ENCODE measurements at regions not wholly inside any gene's neighbourhood (a gene's known extent, or its start where the extent isn't known, plus 50 kb on each side); places are given as distances from the start of the nearest gene placed in this dataset.

DNA sequence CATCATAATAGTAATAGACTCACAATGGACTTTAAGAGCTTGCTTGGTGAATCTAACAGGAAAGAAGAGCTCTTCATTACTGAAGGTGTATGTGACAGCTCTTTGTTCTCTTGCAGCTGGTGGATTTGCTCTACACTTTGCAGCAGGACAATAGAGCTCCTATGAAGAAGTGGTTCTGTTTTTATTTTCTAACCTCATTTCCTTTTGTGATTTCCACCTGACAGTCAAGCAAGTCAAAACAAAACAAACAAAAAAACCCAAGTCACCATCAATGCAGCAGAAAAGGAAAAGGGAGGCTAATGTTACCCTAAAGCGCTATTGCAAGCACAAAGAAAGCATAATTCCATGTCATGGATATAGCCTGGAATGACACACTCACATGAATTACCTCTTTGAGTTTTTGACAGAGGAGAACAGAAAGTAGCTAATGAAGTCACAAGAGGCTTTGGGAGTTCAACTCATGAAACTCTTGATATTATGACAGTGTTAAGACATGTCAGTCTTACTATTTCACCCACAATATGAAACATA is 1188.1 kb downstream of the EPHA7 start:
- TF ChIP-seq, protein P1, sequence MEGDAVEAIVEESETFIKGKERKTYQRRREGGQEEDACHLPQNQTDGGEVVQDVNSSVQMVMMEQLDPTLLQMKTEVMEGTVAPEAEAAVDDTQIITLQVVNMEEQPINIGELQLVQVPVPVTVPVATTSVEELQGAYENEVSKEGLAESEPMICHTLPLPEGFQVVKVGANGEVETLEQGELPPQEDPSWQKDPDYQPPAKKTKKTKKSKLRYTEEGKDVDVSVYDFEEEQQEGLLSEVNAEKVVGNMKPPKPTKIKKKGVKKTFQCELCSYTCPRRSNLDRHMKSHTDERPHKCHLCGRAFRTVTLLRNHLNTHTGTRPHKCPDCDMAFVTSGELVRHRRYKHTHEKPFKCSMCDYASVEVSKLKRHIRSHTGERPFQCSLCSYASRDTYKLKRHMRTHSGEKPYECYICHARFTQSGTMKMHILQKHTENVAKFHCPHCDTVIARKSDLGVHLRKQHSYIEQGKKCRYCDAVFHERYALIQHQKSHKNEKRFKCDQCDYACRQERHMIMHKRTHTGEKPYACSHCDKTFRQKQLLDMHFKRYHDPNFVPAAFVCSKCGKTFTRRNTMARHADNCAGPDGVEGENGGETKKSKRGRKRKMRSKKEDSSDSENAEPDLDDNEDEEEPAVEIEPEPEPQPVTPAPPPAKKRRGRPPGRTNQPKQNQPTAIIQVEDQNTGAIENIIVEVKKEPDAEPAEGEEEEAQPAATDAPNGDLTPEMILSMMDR (IDR thresholded peaks at IDR 0.05; ENCODE audit: low read length): no peak
- TF ChIP-seq EZH2 (optimal IDR thresholded peaks at IDR 0.05; ENCODE audit: low read depth, low read length): no peak
- TF ChIP-seq EZH2phosphoT487 (IDR thresholded peaks at IDR 0.05; ENCODE audit: low read length): no peak

Data from MM.1S (cell line).